Duodenal mucosa (tissue), 2 donors: ENCODE measurements at regions not wholly inside any gene's neighbourhood (a gene's known extent, or its start where the extent isn't known, plus 50 kb on each side); places are given as distances from the start of the nearest gene placed in this dataset.
"Not testable (repeated sequence)": the region's sequence is repeated elsewhere in the genome, so short reads cannot be mapped to it uniquely, and the experiment has no call there.

Source experiments
- H3K27ac ChIP-seq: one replicate; pipeline ENCODE4 v1.7.0; 2013; ENCODE audit warnings: low read depth, low read length
- H3K27me3 ChIP-seq, 2 donors: one replicate each; pipeline ENCODE4 v1.7.0; 2013; ENCODE audit warnings: low read length in 2 of 2, control low read depth in 1 of 2; ENCODE audit not compliant: insufficient read depth in 2 of 2, control insufficient read depth in 1 of 2
- H3K36me3 ChIP-seq, 2 donors: one replicate each; pipeline ENCODE4 v1.7.0; 2013; ENCODE audit warnings: low read length in 2 of 2, control low read depth in 1 of 2; ENCODE audit not compliant: insufficient read depth in 2 of 2, control insufficient read depth in 1 of 2
- H3K4me1 ChIP-seq, 2 donors: one replicate each; pipeline ENCODE4 v1.7.0; 2013; ENCODE audit warnings: low read length in 2 of 2, control low read depth in 1 of 2; ENCODE audit not compliant: insufficient read depth in 2 of 2, control insufficient read depth in 1 of 2
- H3K4me3 ChIP-seq, 2 donors: one replicate each; pipeline ENCODE4 v1.7.0; 2013; ENCODE audit warnings: low read length in 2 of 2, low read depth in 1 of 2
- H3K9ac ChIP-seq, 2 donors: one replicate each; pipeline ENCODE4 v1.7.0; 2013; ENCODE audit warnings: low read length in 2 of 2, low read depth in 1 of 2
- H3K9me3 ChIP-seq, 2 donors: one replicate each; pipeline ENCODE4 v1.7.0; 2013; ENCODE audit warnings: low read length in 2 of 2, control low read depth in 1 of 2; ENCODE audit not compliant: control insufficient read depth in 1 of 2

GRCh38 chr1:148210166-148210565 is 58.1 kb upstream of the NBPF11 start:
- H3K4me1 ChIP-seq, H3K4me3 ChIP-seq, H3K9ac ChIP-seq, H3K9me3 ChIP-seq, H3K27me3 ChIP-seq, H3K27ac ChIP-seq, H3K36me3 ChIP-seq: not testable (repeated sequence)

- not testable (repeated sequence) for H3K27ac ChIP-seq, H3K4me3 ChIP-seq, H3K4me1 ChIP-seq, H3K9me3 ChIP-seq, H3K9ac ChIP-seq, H3K36me3 ChIP-seq, H3K27me3 ChIP-seq
These were observed 49.9 kb upstream of the NBPF11 start for GRCh38 chr1:148202013-148202412.
